Type B pancreatic cell (in vitro differentiated cells): ENCODE measurements at regions not wholly inside any gene's neighbourhood (a gene's known extent, or its start where the extent isn't known, plus 50 kb on each side); places are given as distances from the start of the nearest gene placed in this dataset.

Experiments used
- DNase-seq: peaks from one replicate; pipeline ENCODE4 v3.0.0; 2021; ENCODE audit warnings: mixed read lengths; ENCODE audit not compliant: unreplicated experiment; ENCODE audit errors: extremely low spot score
- H3K27ac Mint-ChIP-seq: 2 replicates; pipeline ENCODE4 v1.8.0; 2021; ENCODE audit warnings: mild to moderate bottlenecking, mixed read lengths
- H3K27me3 Mint-ChIP-seq: 2 replicates; pipeline ENCODE4 v1.8.0; 2021; ENCODE audit warnings: mixed read lengths
- H3K36me3 Mint-ChIP-seq: 2 replicates; pipeline ENCODE4 v1.8.0; 2021; ENCODE audit warnings: mixed read lengths
- H3K4me1 Mint-ChIP-seq: one replicate; pipeline ENCODE4 v1.8.0; 2021; ENCODE audit warnings: mixed read lengths; ENCODE audit not compliant: unreplicated experiment
- H3K4me3 Mint-ChIP-seq: 2 replicates; pipeline ENCODE4 v1.8.0; 2021; ENCODE audit warnings: mild to moderate bottlenecking, mixed read lengths
- H3K9me3 Mint-ChIP-seq: 2 replicates; pipeline ENCODE4 v1.8.0; 2021; ENCODE audit warnings: mixed read lengths
- CTCF ChIP-seq: fragments of 200-600 bp; sonication (generic); conservative IDR thresholded peaks from 2 replicates; pipeline ENCODE4 v1.5.0; 2021; ENCODE audit warnings: antibody characterized with exemption, mild to moderate bottlenecking

GRCh38 chr21:28268685-28269084, 724.0 kb downstream of the LTN1 start:
- no peaks in the 10 kb centered on the region for H3K36me3 Mint-ChIP-seq
- H3K9me3 Mint-ChIP-seq: peaks cover 3% of the 10 kb centered on the region
- H3K4me3 Mint-ChIP-seq: no peak overlapping the region
- peaks cover 16% of the 10 kb centered on the region for H3K4me1 Mint-ChIP-seq
- H3K27ac Mint-ChIP-seq: no peak overlapping the region
- no peak for TF ChIP-seq CTCF
- no peak for DNase-seq
- no peaks in the 10 kb centered on the region for H3K27me3 Mint-ChIP-seq

GRCh38 chr21:28267449-28267848, 725.2 kb downstream of the LTN1 start:
- Mint-ChIP-seq H3K36me3 (no peaks in the 10 kb centered on the region), H3K9me3 (no peaks in the 10 kb centered on the region), H3K27me3 (no peaks in the 10 kb centered on the region), H3K27ac (no peak overlapping the region), H3K4me3 (no peak overlapping the region), H3K4me1 (peaks cover 16% of the 10 kb centered on the region)
- DNase-seq: no peak
- no peak for TF ChIP-seq CTCF

- H3K27ac Mint-ChIP-seq: no peak overlapping the region
- H3K36me3 Mint-ChIP-seq: no peaks in the 10 kb centered on the region
- no peaks in the 10 kb centered on the region for H3K27me3 Mint-ChIP-seq
- H3K9me3 Mint-ChIP-seq: no peaks in the 10 kb centered on the region
- H3K4me1 Mint-ChIP-seq: peaks cover 16% of the 10 kb centered on the region
- no peak for DNase-seq
- no peak overlapping the region for H3K4me3 Mint-ChIP-seq
- TF ChIP-seq CTCF: no peak
These were observed 726.6 kb downstream of the LTN1 start for GRCh38 chr21:28266061-28266460.

DNA sequence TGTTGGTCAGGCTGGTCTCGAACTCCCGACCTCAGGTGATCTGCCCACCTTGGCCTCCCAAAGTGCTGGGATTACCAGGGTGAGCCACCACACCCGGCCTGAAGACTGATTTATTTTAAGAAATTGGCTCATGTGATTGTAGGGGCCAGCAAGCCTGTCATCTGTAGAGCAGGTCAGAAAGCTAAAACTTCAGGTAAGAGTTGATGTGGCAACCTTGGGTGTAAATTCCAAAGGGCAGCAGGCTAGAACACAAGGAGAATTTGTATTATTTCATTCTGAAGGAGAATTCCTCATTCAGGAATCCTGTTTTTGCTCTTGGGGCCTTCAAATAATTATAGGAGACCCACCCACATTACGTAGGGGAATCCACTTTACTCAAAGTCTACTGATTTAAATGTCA, 728.7 kb downstream of the LTN1 start:
- no peaks in the 10 kb centered on the region for H3K36me3 Mint-ChIP-seq
- TF ChIP-seq CTCF: no peak
- H3K4me3 Mint-ChIP-seq: no peak overlapping the region
- peaks cover 9% of the 10 kb centered on the region for H3K4me1 Mint-ChIP-seq
- no peak for DNase-seq
- H3K27me3 Mint-ChIP-seq: no peaks in the 10 kb centered on the region
- H3K27ac Mint-ChIP-seq: no peak overlapping the region
- H3K9me3 Mint-ChIP-seq: no peaks in the 10 kb centered on the region

GRCh38 chr21:28261298-28261697, 731.4 kb downstream of the LTN1 start:
- Mint-ChIP-seq H3K4me1 (peaks cover 28% of the 10 kb centered on the region), H3K4me3 (no peak overlapping the region), H3K27ac (no peak overlapping the region), H3K27me3 (no peaks in the 10 kb centered on the region), H3K36me3 (peaks cover 3% of the 10 kb centered on the region), H3K9me3 (peaks cover 4% of the 10 kb centered on the region)
- DNase-seq: no peak
- no peak for TF ChIP-seq CTCF

GRCh38 chr21:28257276-28257675, 735.4 kb downstream of the LTN1 start:
- TF ChIP-seq CTCF: no peak
- Mint-ChIP-seq H3K27ac (peak overlapping the region; percentile 33), H3K4me1 (peaks cover 29% of the 10 kb centered on the region), H3K9me3 (peaks cover 4% of the 10 kb centered on the region), H3K36me3 (peaks cover 3% of the 10 kb centered on the region), H3K4me3 (peak overlapping the region; percentile 4), H3K27me3 (no peaks in the 10 kb centered on the region)
- DNase-seq: no peak
